ENCODE measurements at regions not wholly inside any gene's neighbourhood (a gene's known extent, or its start where the extent isn't known, plus 50 kb on each side); places are given as distances from the start of the nearest gene placed in this dataset.

DNA sequence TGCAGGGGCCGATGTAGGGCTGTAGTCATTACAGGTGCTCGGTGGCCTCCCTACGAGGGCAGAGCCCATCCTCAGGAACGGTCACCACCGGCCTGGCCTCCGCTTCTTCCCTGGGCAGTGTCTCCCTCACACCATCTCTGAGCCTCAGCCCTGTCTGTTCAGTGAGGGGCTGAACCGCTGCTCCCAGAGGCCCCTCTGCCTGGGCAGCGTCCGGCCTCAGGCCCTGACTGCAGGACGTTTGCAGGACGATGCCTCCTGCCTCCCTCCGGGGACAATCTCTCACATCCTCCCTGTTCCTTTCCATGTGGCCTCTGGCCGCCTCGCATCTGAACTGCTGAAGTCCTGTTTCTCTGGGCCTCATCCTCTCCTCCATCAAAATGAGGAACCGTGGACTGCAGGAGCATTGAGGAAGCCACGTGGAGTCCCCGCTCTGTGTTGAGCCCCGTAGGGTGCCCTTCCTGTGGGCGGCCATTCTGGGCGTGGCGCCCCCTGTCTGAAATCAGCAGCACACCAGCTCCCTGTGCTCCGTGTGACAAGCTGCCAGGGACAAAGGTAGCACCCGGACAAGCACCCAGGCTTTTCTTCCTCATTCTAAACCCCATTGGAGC, 933.5 kb downstream of the BRD1 start:
- Histone ChIP-seq H3K14ac (ENCODE audit: low read length) (no peak overlapping the region), H3K4ac (ENCODE audit: low read length) (peak overlapping the region; percentile 68)

GRCh38 chr22:48893288-48894063, 934.2 kb downstream of the BRD1 start:
- Histone ChIP-seq H3K27ac (replicated peaks; ENCODE audit: low read length) (no peak overlapping the region), H3K18ac (ENCODE audit: low read length) (no peak overlapping the region), H3K9ac (ENCODE audit: low read depth, low read length, poor library complexity) (peak overlapping the region; percentile 50), H2BK15ac (ENCODE audit: low read length) (peak overlapping the region; percentile 55), H3K36me3 (replicated peaks in 1 of 2; ENCODE audit: control insufficient read depth in 2 of 2, insufficient read depth in 2 of 2, low read length in 2 of 2) (no peaks in the 10 kb centered on the region), H3K27me3 (ENCODE audit: control insufficient read depth in 3 of 3, insufficient read depth in 3 of 3, low read depth in 1 of 3, low read length in 3 of 3) (no peaks in the 10 kb centered on the region), H3K23ac (ENCODE audit: low read depth, low read length, poor library complexity) (peak overlapping the region; percentile 21), H3K9me3 (replicated peaks in 1 of 2; ENCODE audit: control insufficient read depth in 2 of 2, insufficient read depth in 1 of 2, low read depth in 1 of 2, low read length in 2 of 2) (no peaks in the 10 kb centered on the region), H3K4me2 (ENCODE audit: insufficient read depth, low read length, poor library complexity, severe bottlenecking) (no peak overlapping the region), H3K79me1 (ENCODE audit: low read depth, low read length) (no peaks in the 10 kb centered on the region), H3K14ac (ENCODE audit: low read length) (no peak overlapping the region), H4K91ac (ENCODE audit: low read depth, low read length, poor library complexity) (no peak overlapping the region), H3K4me3 (ENCODE audit: low read length in 2 of 2) (no peak overlapping the region), H4K8ac (ENCODE audit: low read depth, low read length) (no peak overlapping the region), H2BK5ac (ENCODE audit: low read length) (no peak overlapping the region), H2AFZ (ENCODE audit: low read length) (no peak overlapping the region), H2AK5ac (ENCODE audit: low read depth, low read length) (peak overlapping the region; percentile 60), H3K4me1 (ENCODE audit: control insufficient read depth in 2 of 2, insufficient read depth in 1 of 2, low read depth in 1 of 2, low read length in 2 of 2) (no peaks in the 10 kb centered on the region), H2BK12ac (ENCODE audit: low read length) (no peak overlapping the region), H3K4ac (ENCODE audit: low read length) (no peak overlapping the region), H2BK120ac (ENCODE audit: low read depth, low read length) (peak overlapping the region; percentile 14)
- no peak for DNase-seq (ENCODE audit: low spot score)
- no CpG with 5 or more reads among the region's 16 CpGs for WGBS, 2 donors (ENCODE audit: extremely low coverage in 2 of 2, insufficient read length in 2 of 2, insufficient replicate concordance in 1 of 2)

More for the DNA sequence above, 933.5 kb downstream of the BRD1 start:
- Histone ChIP-seq H3K18ac (ENCODE audit: low read length) (peak overlapping the region; percentile 38), H2AK5ac (ENCODE audit: low read depth, low read length) (peak overlapping the region; percentile 60), H3K27ac (replicated peaks; ENCODE audit: low read length) (no peak overlapping the region), H2BK5ac (ENCODE audit: low read length) (no peak overlapping the region), H4K91ac (ENCODE audit: low read depth, low read length, poor library complexity) (no peak overlapping the region), H4K8ac (ENCODE audit: low read depth, low read length) (no peak overlapping the region), H3K36me3 (replicated peaks in 1 of 2; ENCODE audit: control insufficient read depth in 2 of 2, insufficient read depth in 2 of 2, low read length in 2 of 2) (no peaks in the 10 kb centered on the region), H3K23ac (ENCODE audit: low read depth, low read length, poor library complexity) (no peak overlapping the region), H3K4me2 (ENCODE audit: insufficient read depth, low read length, poor library complexity, severe bottlenecking) (no peak overlapping the region), H3K27me3 (ENCODE audit: control insufficient read depth in 3 of 3, insufficient read depth in 3 of 3, low read depth in 1 of 3, low read length in 3 of 3) (no peaks in the 10 kb centered on the region), H3K9ac (ENCODE audit: low read depth, low read length, poor library complexity) (no peak overlapping the region), H3K4me3 (ENCODE audit: low read length in 2 of 2) (peak overlapping the region in 1 of 2 donors; percentile 24), H3K9me3 (replicated peaks in 1 of 2; ENCODE audit: control insufficient read depth in 2 of 2, insufficient read depth in 1 of 2, low read depth in 1 of 2, low read length in 2 of 2) (no peaks in the 10 kb centered on the region), H2BK120ac (ENCODE audit: low read depth, low read length) (no peak overlapping the region), H2AFZ (ENCODE audit: low read length) (no peak overlapping the region), H2BK15ac (ENCODE audit: low read length) (peak overlapping the region; percentile 55), H3K4me1 (ENCODE audit: control insufficient read depth in 2 of 2, insufficient read depth in 1 of 2, low read depth in 1 of 2, low read length in 2 of 2) (no peaks in the 10 kb centered on the region), H3K79me1 (ENCODE audit: low read depth, low read length) (no peaks in the 10 kb centered on the region), H2BK12ac (ENCODE audit: low read length) (peak overlapping the region; percentile 46)
- DNase-seq (ENCODE audit: low spot score) = no peak
- WGBS, 2 donors (ENCODE audit: extremely low coverage in 2 of 2, insufficient read length in 2 of 2, insufficient replicate concordance in 1 of 2) = no CpG with 5 or more reads among the region's 23 CpGs

GRCh38 chr22:48892578-48893287, 934.9 kb downstream of the BRD1 start:
- H2BK12ac ChIP-seq (ENCODE audit: low read length) = no peak overlapping the region

More at GRCh38 chr22:48892578-48893287, 934.9 kb downstream of the BRD1 start:
- Histone ChIP-seq H3K18ac (ENCODE audit: low read length) (peak overlapping the region; percentile 68), H3K4me3 (ENCODE audit: low read length in 2 of 2) (peak overlapping the region in 1 of 2 donors; percentile 53), H2AFZ (ENCODE audit: low read length) (no peak overlapping the region), H2BK120ac (ENCODE audit: low read depth, low read length) (peak overlapping the region; percentile 14), H3K9me3 (replicated peaks in 1 of 2; ENCODE audit: control insufficient read depth in 2 of 2, insufficient read depth in 1 of 2, low read depth in 1 of 2, low read length in 2 of 2) (no peaks in the 10 kb centered on the region), H4K91ac (ENCODE audit: low read depth, low read length, poor library complexity) (no peak overlapping the region), H3K23ac (ENCODE audit: low read depth, low read length, poor library complexity) (no peak overlapping the region), H3K4ac (ENCODE audit: low read length) (no peak overlapping the region), H4K8ac (ENCODE audit: low read depth, low read length) (no peak overlapping the region), H3K79me1 (ENCODE audit: low read depth, low read length) (no peaks in the 10 kb centered on the region), H3K4me2 (ENCODE audit: insufficient read depth, low read length, poor library complexity, severe bottlenecking) (no peak overlapping the region), H2BK15ac (ENCODE audit: low read length) (peak overlapping the region; percentile 49), H2AK5ac (ENCODE audit: low read depth, low read length) (peak overlapping the region; percentile 32), H3K14ac (ENCODE audit: low read length) (no peak overlapping the region), H3K4me1 (ENCODE audit: control insufficient read depth in 2 of 2, insufficient read depth in 1 of 2, low read depth in 1 of 2, low read length in 2 of 2) (no peaks in the 10 kb centered on the region), H2BK5ac (ENCODE audit: low read length) (no peak overlapping the region), H3K27ac (replicated peaks; ENCODE audit: low read length) (no peak overlapping the region), H3K9ac (ENCODE audit: low read depth, low read length, poor library complexity) (no peak overlapping the region), H3K36me3 (replicated peaks in 1 of 2; ENCODE audit: control insufficient read depth in 2 of 2, insufficient read depth in 2 of 2, low read length in 2 of 2) (no peaks in the 10 kb centered on the region), H3K27me3 (ENCODE audit: control insufficient read depth in 3 of 3, insufficient read depth in 3 of 3, low read depth in 1 of 3, low read length in 3 of 3) (no peaks in the 10 kb centered on the region)
- WGBS, 2 donors (ENCODE audit: extremely low coverage in 2 of 2, insufficient read length in 2 of 2, insufficient replicate concordance in 1 of 2) = no CpG with 5 or more reads among the region's 14 CpGs
- no peak for DNase-seq (ENCODE audit: low spot score)
